ENCODE measurements at regions not wholly inside any gene's neighbourhood (a gene's known extent, or its start where the extent isn't known, plus 50 kb on each side); places are given as distances from the start of the nearest gene placed in this dataset.
A peak's percentile ranks its signal among the peaks of the same experiment; 100 is the strongest.
"Not testable (repeated sequence)": the region's sequence is repeated elsewhere in the genome, so short reads cannot be mapped to it uniquely, and the experiment has no call there.

DNA sequence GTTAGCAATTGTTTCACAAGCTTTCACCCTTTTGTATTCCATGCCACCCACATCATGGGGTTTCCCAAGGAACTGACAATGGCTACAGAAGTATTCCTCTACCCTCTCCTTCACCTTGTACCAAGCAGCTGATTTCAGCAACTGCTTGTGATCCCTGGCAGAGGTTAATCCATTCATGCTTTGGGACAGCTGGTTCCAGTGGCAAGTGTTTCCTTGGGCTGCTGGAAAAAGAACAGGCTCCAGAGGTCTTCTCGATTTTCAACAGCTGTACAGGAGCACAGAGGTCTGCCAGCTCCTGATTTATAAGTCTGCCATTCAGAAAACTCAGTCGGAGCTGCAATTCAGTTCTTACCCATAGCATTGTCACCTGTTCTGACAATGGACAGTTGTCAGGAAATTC is 239.2 kb upstream of the CWC22 start:
- H3K27ac Mint-ChIP-seq (ENCODE audit: low read depth, unreplicated experiment) = no peak overlapping the region
- intact Hi-C loops (cut with micrococcal nuclease) = no loop called here
- no peaks in the 10 kb centered on the region for H3K4me1 Mint-ChIP-seq (ENCODE audit: insufficient read depth, unreplicated experiment)
- TF ChIP-seq, protein P1, sequence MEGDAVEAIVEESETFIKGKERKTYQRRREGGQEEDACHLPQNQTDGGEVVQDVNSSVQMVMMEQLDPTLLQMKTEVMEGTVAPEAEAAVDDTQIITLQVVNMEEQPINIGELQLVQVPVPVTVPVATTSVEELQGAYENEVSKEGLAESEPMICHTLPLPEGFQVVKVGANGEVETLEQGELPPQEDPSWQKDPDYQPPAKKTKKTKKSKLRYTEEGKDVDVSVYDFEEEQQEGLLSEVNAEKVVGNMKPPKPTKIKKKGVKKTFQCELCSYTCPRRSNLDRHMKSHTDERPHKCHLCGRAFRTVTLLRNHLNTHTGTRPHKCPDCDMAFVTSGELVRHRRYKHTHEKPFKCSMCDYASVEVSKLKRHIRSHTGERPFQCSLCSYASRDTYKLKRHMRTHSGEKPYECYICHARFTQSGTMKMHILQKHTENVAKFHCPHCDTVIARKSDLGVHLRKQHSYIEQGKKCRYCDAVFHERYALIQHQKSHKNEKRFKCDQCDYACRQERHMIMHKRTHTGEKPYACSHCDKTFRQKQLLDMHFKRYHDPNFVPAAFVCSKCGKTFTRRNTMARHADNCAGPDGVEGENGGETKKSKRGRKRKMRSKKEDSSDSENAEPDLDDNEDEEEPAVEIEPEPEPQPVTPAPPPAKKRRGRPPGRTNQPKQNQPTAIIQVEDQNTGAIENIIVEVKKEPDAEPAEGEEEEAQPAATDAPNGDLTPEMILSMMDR (IDR thresholded peaks at IDR 0.05; ENCODE audit: unreplicated experiment) = no peak
- no peaks in the 10 kb centered on the region for H3K36me3 Mint-ChIP-seq (ENCODE audit: insufficient read depth, unreplicated experiment)
- DNase-seq (ENCODE audit: unreplicated experiment) = no peak
- no peaks in the 10 kb centered on the region for H3K27me3 Mint-ChIP-seq (ENCODE audit: insufficient read depth, unreplicated experiment)
- BruUV-seq (replicated peaks) = no TSS peak
- no peaks in the 10 kb centered on the region for H3K9me3 Mint-ChIP-seq (ENCODE audit: unreplicated experiment)
- ChIA-PET POLR2A (no interaction called here), CTCF (interaction anchor here (1.5 kb wide), 2 partner anchors 123 to 813 kb away, joined by 6 to 7 read pairs; no protein-coding TSS in a partner anchor)
- no peak overlapping the region for H3K4me3 Mint-ChIP-seq (ENCODE audit: unreplicated experiment)

DNA sequence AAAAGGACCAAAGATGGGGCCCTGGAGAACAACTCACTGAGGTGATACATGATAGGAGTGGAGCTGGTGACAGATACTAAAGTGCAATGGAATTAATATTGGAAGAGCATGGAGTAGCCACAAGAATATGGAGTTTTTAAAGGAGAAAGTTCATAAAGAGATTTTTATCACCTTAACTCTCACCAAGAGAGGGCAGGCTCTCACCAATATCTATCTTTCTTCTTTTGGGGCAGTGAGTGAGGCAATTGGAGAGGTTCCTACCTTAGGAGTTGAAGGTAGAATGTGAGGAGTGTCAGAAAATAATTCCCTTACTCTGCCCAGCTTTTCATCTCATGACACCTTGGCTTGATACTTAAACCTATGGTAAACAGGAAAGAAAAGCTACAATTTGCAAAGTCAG is 233.7 kb upstream of the CWC22 start:
- TF ChIP-seq, protein P1 (IDR thresholded peaks at IDR 0.05; ENCODE audit: unreplicated experiment) = peak; percentile 49
- Mint-ChIP-seq H3K4me3 (ENCODE audit: unreplicated experiment) (no peak overlapping the region), H3K27ac (ENCODE audit: low read depth, unreplicated experiment) (no peak overlapping the region), H3K4me1 (ENCODE audit: insufficient read depth, unreplicated experiment) (peaks cover 6% of the 10 kb centered on the region), H3K27me3 (ENCODE audit: insufficient read depth, unreplicated experiment) (no peaks in the 10 kb centered on the region), H3K9me3 (ENCODE audit: unreplicated experiment) (no peaks in the 10 kb centered on the region), H3K36me3 (ENCODE audit: insufficient read depth, unreplicated experiment) (no peaks in the 10 kb centered on the region)
- DNase-seq (ENCODE audit: unreplicated experiment) = peak; percentile 51
- ChIA-PET POLR2A (interaction anchor here (1.2 to 1.3 kb wide), 3 partner anchors 18 to 741 kb away, joined by 3 to 5 read pairs (median 4); no protein-coding TSS in a partner anchor), CTCF (interaction anchor here (0.6 to 3.5 kb wide), 21 partner anchors 9 to 819 kb away, joined by 3 to 16 read pairs (median 3); partner anchors contain the start of gene UBE2E3)
- intact Hi-C loops (cut with micrococcal nuclease) = loop anchor here (1.0 to 2.0 kb wide), 2 partner anchors 116 to 818 kb away; no protein-coding TSS in a partner anchor
- BruUV-seq (replicated peaks) = no TSS peak

DNA sequence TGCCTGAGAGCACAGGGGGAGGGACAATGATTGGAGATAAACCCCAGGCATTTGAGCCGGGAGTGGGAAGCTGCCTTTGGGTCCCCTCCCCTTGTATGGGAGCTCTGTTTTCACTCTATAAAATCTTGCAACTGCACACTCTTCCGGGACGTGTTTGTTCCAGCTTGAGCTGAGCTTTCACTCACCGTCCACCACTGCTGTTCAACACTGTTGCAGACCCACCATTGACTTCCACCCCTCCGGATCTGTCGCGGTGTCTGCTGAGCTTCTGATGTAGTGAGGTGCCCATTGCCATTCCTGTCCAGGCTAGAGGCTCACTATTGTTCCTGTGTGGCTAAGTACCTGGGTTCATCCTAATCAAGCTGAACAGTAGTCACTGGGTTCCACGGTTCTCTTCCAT is 231.6 kb upstream of the CWC22 start:
- TF ChIP-seq, protein P1 (IDR thresholded peaks at IDR 0.05; ENCODE audit: unreplicated experiment) = no peak
- no peaks in the 10 kb centered on the region for H3K27me3 Mint-ChIP-seq (ENCODE audit: insufficient read depth, unreplicated experiment)
- no TSS peak for BruUV-seq (replicated peaks)
- intact Hi-C loops (cut with micrococcal nuclease) = no loop called here
- CTCF ChIA-PET = interaction anchor here (0.6 to 3.4 kb wide), 8 partner anchors 16 to 866 kb away, joined by 3 to 13 read pairs (median 4); no protein-coding TSS in a partner anchor
- POLR2A ChIA-PET = no interaction called here
- no peak overlapping the region for H3K4me3 Mint-ChIP-seq (ENCODE audit: unreplicated experiment)
- no peak overlapping the region for H3K27ac Mint-ChIP-seq (ENCODE audit: low read depth, unreplicated experiment)
- H3K4me1 Mint-ChIP-seq (ENCODE audit: insufficient read depth, unreplicated experiment) = peaks cover 6% of the 10 kb centered on the region
- no peaks in the 10 kb centered on the region for H3K9me3 Mint-ChIP-seq (ENCODE audit: unreplicated experiment)
- no peaks in the 10 kb centered on the region for H3K36me3 Mint-ChIP-seq (ENCODE audit: insufficient read depth, unreplicated experiment)
- no peak for DNase-seq (ENCODE audit: unreplicated experiment)

DNA sequence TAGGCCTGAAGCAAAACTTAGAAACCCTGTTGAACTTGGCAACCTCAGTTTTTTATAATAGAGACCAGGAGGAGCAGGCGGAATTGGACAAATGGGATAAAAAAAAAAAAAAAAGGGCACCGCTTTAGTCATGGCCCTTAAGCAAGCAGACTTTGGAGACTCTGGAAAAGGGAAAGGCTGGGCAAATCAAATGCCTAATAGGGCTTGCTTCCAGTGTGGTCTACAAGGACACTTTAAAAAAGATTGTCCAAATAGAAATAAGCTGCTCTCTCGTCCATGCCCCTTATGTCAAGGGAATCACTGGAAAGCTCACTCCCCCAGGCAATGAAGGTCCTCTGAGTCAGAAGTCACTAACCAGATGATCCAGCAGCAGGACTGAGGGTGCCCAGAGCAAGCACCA is 229.0 kb upstream of the CWC22 start:
- POLR2A ChIA-PET; H3K36me3 Mint-ChIP-seq (ENCODE audit: insufficient read depth, unreplicated experiment); BruUV-seq (replicated peaks); H3K9me3 Mint-ChIP-seq (ENCODE audit: unreplicated experiment); H3K4me3 Mint-ChIP-seq (ENCODE audit: unreplicated experiment); H3K27me3 Mint-ChIP-seq (ENCODE audit: insufficient read depth, unreplicated experiment); H3K27ac Mint-ChIP-seq (ENCODE audit: low read depth, unreplicated experiment); DNase-seq (ENCODE audit: unreplicated experiment); intact Hi-C loops (cut with micrococcal nuclease); CTCF ChIA-PET: not testable (repeated sequence)
- H3K4me1 Mint-ChIP-seq (ENCODE audit: insufficient read depth, unreplicated experiment) = peaks cover 11% of the 10 kb centered on the region

DNA sequence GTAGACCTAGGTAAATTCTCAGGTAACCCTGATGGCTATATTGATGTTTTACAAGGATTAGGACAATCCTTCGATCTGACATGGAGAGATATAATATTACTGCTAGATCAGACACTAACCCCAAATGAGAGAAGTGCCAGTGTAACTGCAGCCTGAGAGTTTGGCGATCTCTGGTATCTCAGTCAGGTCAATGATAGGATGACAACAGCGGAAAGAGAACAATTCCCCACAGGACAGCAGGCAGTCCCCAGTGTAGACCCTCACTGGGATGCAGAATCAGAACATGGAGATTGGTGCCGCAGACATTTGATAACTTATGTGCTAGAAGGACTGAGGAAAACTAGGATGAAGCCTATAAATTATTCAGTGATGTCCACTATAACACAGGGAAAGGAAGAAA is 228.4 kb upstream of the CWC22 start:
- BruUV-seq (replicated peaks); DNase-seq (ENCODE audit: unreplicated experiment); H3K27me3 Mint-ChIP-seq (ENCODE audit: insufficient read depth, unreplicated experiment); H3K4me1 Mint-ChIP-seq (ENCODE audit: insufficient read depth, unreplicated experiment); POLR2A ChIA-PET; H3K9me3 Mint-ChIP-seq (ENCODE audit: unreplicated experiment); intact Hi-C loops (cut with micrococcal nuclease); CTCF ChIA-PET; H3K36me3 Mint-ChIP-seq (ENCODE audit: insufficient read depth, unreplicated experiment); H3K4me3 Mint-ChIP-seq (ENCODE audit: unreplicated experiment); H3K27ac Mint-ChIP-seq (ENCODE audit: low read depth, unreplicated experiment): not testable (repeated sequence)

DNA sequence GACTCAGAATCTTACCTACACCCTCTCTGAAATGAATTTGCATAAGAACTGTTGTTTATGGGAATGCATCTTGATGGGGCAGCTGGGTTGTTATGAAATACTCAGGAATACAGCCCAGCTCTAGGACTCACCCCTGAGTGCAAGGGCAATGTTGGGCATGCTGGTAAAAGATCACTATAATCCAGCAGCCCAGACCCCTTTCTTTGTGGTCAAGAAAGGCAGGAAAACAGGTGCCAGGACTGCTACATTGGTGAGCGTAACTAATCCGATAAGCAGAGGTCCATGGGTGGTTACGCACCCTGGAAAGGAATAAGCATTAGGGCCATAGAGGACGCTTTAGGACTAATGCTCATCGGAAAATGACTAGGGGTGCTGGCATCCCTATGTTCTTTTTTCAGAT is 227.9 kb upstream of the CWC22 start:
- intact Hi-C loops (cut with micrococcal nuclease); POLR2A ChIA-PET; H3K9me3 Mint-ChIP-seq (ENCODE audit: unreplicated experiment); CTCF ChIA-PET; H3K27me3 Mint-ChIP-seq (ENCODE audit: insufficient read depth, unreplicated experiment); H3K4me3 Mint-ChIP-seq (ENCODE audit: unreplicated experiment); DNase-seq (ENCODE audit: unreplicated experiment); H3K4me1 Mint-ChIP-seq (ENCODE audit: insufficient read depth, unreplicated experiment); BruUV-seq (replicated peaks); H3K27ac Mint-ChIP-seq (ENCODE audit: low read depth, unreplicated experiment); H3K36me3 Mint-ChIP-seq (ENCODE audit: insufficient read depth, unreplicated experiment): not testable (repeated sequence)
